GM12874 (cell line): ENCODE measurements at regions not wholly inside any gene's neighbourhood (a gene's known extent, or its start where the extent isn't known, plus 50 kb on each side); places are given as distances from the start of the nearest gene placed in this dataset.

Source experiments
- CTCF ChIP-seq: IDR thresholded peaks from 2 replicates; pipeline ENCODE4 v1.5.1; 2011; ENCODE audit warnings: low read depth, mild to moderate bottlenecking, control low read depth, low read length, moderate library complexity; ENCODE audit not compliant: insufficient read depth

- no peak for TF ChIP-seq CTCF
Measured at GRCh38 chr6:105669232-105669631, 266.4 kb upstream of the PREP start.

- no peak for TF ChIP-seq CTCF
Measured at GRCh38 chr6:105667056-105667455, 264.2 kb upstream of the PREP start.

- no peak for TF ChIP-seq CTCF
Measured at GRCh38 chr6:105664931-105665330, 262.0 kb upstream of the PREP start.

GRCh38 chr6:105651969-105652368, 249.1 kb upstream of the PREP start:
- TF ChIP-seq CTCF = no peak

- TF ChIP-seq CTCF = no peak
Measured at GRCh38 chr6:105650347-105650746, 247.5 kb upstream of the PREP start.

- no peak for TF ChIP-seq CTCF
Measured at GRCh38 chr6:105649192-105649591, 246.3 kb upstream of the PREP start.

GRCh38 chr6:105648276-105648675, 245.4 kb upstream of the PREP start:
- TF ChIP-seq CTCF = no peak

- no peak for TF ChIP-seq CTCF
Measured at GRCh38 chr6:105646391-105646867, 243.5 kb upstream of the PREP start.
